ENCODE measurements at regions not wholly inside any gene's neighbourhood (a gene's known extent, or its start where the extent isn't known, plus 50 kb on each side); places are given as distances from the start of the nearest gene placed in this dataset.

GRCh38 chr22:48881326-48881980, 946.2 kb downstream of the BRD1 start:
- no peak for DNase-seq (ENCODE audit: low read depth in 2 of 2)

- no peak for DNase-seq (ENCODE audit: low read depth in 2 of 2)
These were observed 946.9 kb downstream of the BRD1 start for GRCh38 chr22:48880749-48881148.

GRCh38 chr22:48876951-48877350, 950.7 kb downstream of the BRD1 start:
- no peak for DNase-seq (ENCODE audit: low read depth in 2 of 2)

GRCh38 chr22:48874956-48875355, 952.7 kb downstream of the BRD1 start:
- no peak for DNase-seq (ENCODE audit: low read depth in 2 of 2)

GRCh38 chr22:48873191-48873520, 954.5 kb downstream of the BRD1 start:
- no peak for DNase-seq (ENCODE audit: low read depth in 2 of 2)

- DNase-seq (ENCODE audit: low read depth in 2 of 2): no peak
These were observed 955.1 kb downstream of the BRD1 start for GRCh38 chr22:48872271-48873190.

- DNase-seq (ENCODE audit: low read depth in 2 of 2): no peak
These were observed 956.4 kb downstream of the BRD1 start for GRCh38 chr22:48871176-48871840.

GRCh38 chr22:48870436-48870835, 957.2 kb downstream of the BRD1 start:
- DNase-seq (ENCODE audit: low read depth in 2 of 2): no peak

GRCh38 chr22:48869788-48870187, 957.9 kb downstream of the BRD1 start:
- no peak for DNase-seq (ENCODE audit: low read depth in 2 of 2)

GRCh38 chr22:48869161-48869560, 958.5 kb downstream of the BRD1 start:
- no peak for DNase-seq (ENCODE audit: low read depth in 2 of 2)

GRCh38 chr22:48868554-48868953, 959.1 kb downstream of the BRD1 start:
- DNase-seq (ENCODE audit: low read depth in 2 of 2): no peak

- no peak for DNase-seq (ENCODE audit: low read depth in 2 of 2)
These were observed 959.8 kb downstream of the BRD1 start for GRCh38 chr22:48867891-48868290.

GRCh38 chr22:48866906-48867681, 960.6 kb downstream of the BRD1 start:
- DNase-seq (ENCODE audit: low read depth in 2 of 2): no peak

- DNase-seq (ENCODE audit: low read depth in 2 of 2): no peak
These were observed 962.9 kb downstream of the BRD1 start for GRCh38 chr22:48864748-48865147.

GRCh38 chr22:48863965-48864528, 963.6 kb downstream of the BRD1 start:
- DNase-seq (ENCODE audit: low read depth in 2 of 2): no peak

GRCh38 chr22:48860557-48860956, 967.1 kb downstream of the BRD1 start:
- DNase-seq (ENCODE audit: low read depth in 2 of 2): no peak

- DNase-seq (ENCODE audit: low read depth in 2 of 2): no peak
These were observed 968.8 kb downstream of the BRD1 start for GRCh38 chr22:48858856-48859255.

GRCh38 chr22:48858121-48858520, 969.6 kb downstream of the BRD1 start:
- no peak for DNase-seq (ENCODE audit: low read depth in 2 of 2)

- no peak for DNase-seq (ENCODE audit: low read depth in 2 of 2)
These were observed 970.4 kb downstream of the BRD1 start for GRCh38 chr22:48857202-48857805.

- no peak for DNase-seq (ENCODE audit: low read depth in 2 of 2)
These were observed 971.4 kb downstream of the BRD1 start for GRCh38 chr22:48856308-48856615.

All from dermis microvascular lymphatic vessel endothelial cell (primary cell).